Heart right ventricle (tissue), 16 donors: ENCODE measurements at regions not wholly inside any gene's neighbourhood (a gene's known extent, or its start where the extent isn't known, plus 50 kb on each side); places are given as distances from the start of the nearest gene placed in this dataset.

ENCODE experiments used
- ATAC-seq, 8 donors: fragments of 200-7000 bp; cut with Tn5 transposase; one replicate each; pipeline ENCODE4 v1.9.1; 2020; ENCODE audit warnings: mild to moderate bottlenecking in 8 of 8, moderate library complexity in 8 of 8, moderate number of reproducible peaks in 1 of 8
- DNase-seq, 2 donors: peaks; one replicate each; pipeline ENCODE4 v3.0.0-alpha.2; 2020
- H3K27ac ChIP-seq, 10 donors: fragments of 200-600 bp; sonication (generic) in 2 of 10; one replicate each; pipeline versions ENCODE4 v1.5.0 to v1.8.0; 2020 to 2022; ENCODE audit warnings: mild to moderate bottlenecking in 3 of 10
- H3K27me3 ChIP-seq, 7 donors: fragments of 200-600 bp; one replicate each; pipeline ENCODE4 v1.8.0; 2021 to 2022; ENCODE audit warnings: mild to moderate bottlenecking in 2 of 7
- H3K36me3 ChIP-seq, 9 donors: fragments of 200-600 bp; sonication (generic) in 1 of 9; one replicate each; pipeline versions ENCODE4 v1.5.0 to v1.8.0; 2020 to 2022; ENCODE audit warnings: mild to moderate bottlenecking in 2 of 9
- H3K4me1 ChIP-seq, 9 donors: fragments of 200-600 bp; sonication (generic) in 1 of 9; one replicate each; pipeline versions ENCODE4 v1.5.0 to v1.8.0; 2020 to 2022; ENCODE audit warnings: mild to moderate bottlenecking in 4 of 9
- H3K4me3 ChIP-seq, 10 donors: fragments of 200-600 bp; sonication (generic) in 2 of 10; one replicate each; pipeline versions ENCODE4 v1.5.0 to v1.8.0; 2020 to 2022; ENCODE audit warnings: mild to moderate bottlenecking in 7 of 10, moderate library complexity in 2 of 10
- H3K9me3 ChIP-seq, 11 donors: fragments of 200-600 bp in 10 of 11; sonication (generic) in 2 of 11; one replicate each; pipeline versions ENCODE4 v1.5.0 to v1.8.0; 2013 to 2022; ENCODE audit warnings: mild to moderate bottlenecking in 2 of 11, control low read depth in 1 of 11, moderate library complexity in 1 of 11
- whole genome bisulfite sequencing, 2 donors: extraction: QIAGEN DNeasy Blood & Tissue Kit; methylation state at CpG; one replicate each; pipeline ENCODE4 v1.1.7; 2013; ENCODE audit warnings: inconsistent platforms in 1 of 2; 5-methylcytosine and 5-hydroxymethylcytosine counted together
- intact Hi-C, 10 donors: fragments of 100-400 bp; cut with DNase I; formaldehyde crosslinking; loops; one replicate each; pipeline versions ENCODE4 v1.11.1 to v1.14.2; 2022
- TF ChIP-seq, protein P1 (sequence below), 9 donors: fragments of 200-600 bp; sonication (generic) in 2 of 9; IDR thresholded peaks; one replicate each; pipeline versions ENCODE4 v1.5.0 to v1.8.0; 2021 to 2022; ENCODE audit warnings: antibody characterized with exemption in 9 of 9, mild to moderate bottlenecking in 5 of 9, moderate library complexity in 1 of 9
- donor health status: Arrhythmogenic right ventricular cardiomyopathy.
- donor health status: ischemic (EF 13 %, LVEDD 7.1; RV severe dilation, severe dysfunction).
- donor health status: healthy with polysubstance abuse.
- donor health status: DM: no; HTN: yes; CAD: no.
- donor health status: DM: no; HTN: no; CAD: no.
- donor health status: ischemic (EF 25% LVEDD 6.9; RV normal size, moderate dysfunction).
- donor health status: ischemic (EF 25% LVEDD 5.7; RV mildly dilated, moderate dysfunction).
- donor health status: healthy.
- donor health status: DM: yes; HTN: yes; CAD: no.
- donor health status: Ischemic cardiomyopathy.
- donor health status: ischemic (EF 35%, LVEDD 5.7; RV mildly dilated, moderate dysfunction).
- donor health status: nonischemic (EF 11% LVEDD 7.7; RV severe dilation, severe dysfunction).
- donor health status: DM: yes; HTN: yes; CAD: no.
- donor health status: PGD.
- donor health status: ischemic (EF 29% LVEDD 5.4; RV normal size, mild dysfunction).
- donor health status: nonischemic (EF 23%, LVEDD 6.1; RV moderate dilation, normal function).

DNA sequence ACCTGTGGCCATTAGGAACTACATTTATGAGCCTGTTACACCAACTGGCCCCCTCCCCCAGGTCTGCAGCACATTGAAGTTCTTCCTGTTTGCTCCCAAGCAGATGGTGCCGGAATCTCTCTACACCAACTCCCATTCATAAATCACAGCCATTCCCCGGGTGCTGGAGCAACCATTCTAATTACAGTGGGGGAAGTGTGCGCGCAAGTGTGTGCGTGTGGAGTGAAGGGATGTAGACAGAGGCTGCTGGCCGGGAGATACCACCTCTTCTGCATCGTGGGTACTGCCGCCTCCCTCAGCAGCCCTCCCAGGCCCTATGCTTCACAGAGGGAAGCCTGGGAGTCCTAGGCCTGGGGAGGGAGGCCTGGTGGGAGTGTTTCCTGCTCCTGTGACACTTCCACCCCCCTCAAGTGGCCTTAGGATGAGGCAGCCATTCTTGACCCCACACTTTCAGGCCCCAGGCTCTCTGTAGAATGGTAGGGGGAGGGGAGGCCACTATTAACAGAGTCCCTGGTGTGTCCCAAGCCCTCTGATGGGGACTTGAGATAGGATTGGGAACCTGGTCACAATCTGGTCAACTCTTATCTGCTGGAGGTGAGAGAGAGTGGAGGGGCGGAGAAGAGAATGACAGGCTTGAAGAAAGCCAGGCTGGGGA is 69.1 kb downstream of the MAGEF1 start:
- TF ChIP-seq, protein P1, sequence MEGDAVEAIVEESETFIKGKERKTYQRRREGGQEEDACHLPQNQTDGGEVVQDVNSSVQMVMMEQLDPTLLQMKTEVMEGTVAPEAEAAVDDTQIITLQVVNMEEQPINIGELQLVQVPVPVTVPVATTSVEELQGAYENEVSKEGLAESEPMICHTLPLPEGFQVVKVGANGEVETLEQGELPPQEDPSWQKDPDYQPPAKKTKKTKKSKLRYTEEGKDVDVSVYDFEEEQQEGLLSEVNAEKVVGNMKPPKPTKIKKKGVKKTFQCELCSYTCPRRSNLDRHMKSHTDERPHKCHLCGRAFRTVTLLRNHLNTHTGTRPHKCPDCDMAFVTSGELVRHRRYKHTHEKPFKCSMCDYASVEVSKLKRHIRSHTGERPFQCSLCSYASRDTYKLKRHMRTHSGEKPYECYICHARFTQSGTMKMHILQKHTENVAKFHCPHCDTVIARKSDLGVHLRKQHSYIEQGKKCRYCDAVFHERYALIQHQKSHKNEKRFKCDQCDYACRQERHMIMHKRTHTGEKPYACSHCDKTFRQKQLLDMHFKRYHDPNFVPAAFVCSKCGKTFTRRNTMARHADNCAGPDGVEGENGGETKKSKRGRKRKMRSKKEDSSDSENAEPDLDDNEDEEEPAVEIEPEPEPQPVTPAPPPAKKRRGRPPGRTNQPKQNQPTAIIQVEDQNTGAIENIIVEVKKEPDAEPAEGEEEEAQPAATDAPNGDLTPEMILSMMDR (IDR thresholded peaks at IDR 0.05): no peak

DNA sequence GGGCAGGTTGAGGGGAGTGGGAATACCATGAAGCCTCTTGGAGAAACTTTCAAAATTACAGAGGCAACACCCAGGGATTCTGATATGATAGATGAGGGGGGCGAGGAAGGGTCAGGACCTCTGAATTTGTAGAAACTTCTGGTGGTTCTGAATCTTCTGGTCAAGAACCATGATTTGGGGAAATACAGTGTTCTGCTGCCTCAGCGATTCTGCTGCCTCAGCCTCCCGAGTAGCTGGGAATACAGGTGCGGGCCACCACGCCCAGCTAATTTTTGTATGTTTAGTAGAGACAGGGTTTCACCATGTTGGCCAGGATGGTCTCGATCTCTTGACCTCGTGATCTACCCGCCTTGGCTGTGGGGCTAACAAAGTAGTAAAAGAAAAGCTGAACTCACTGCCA is 70.4 kb downstream of the MAGEF1 start:
- DNase-seq: no peak
- Histone ChIP-seq H3K4me1 (peaks cover 0 to 30% (median 0%) of the 10 kb centered on the region in 9 donors), H3K4me3 (no peak overlapping the region), H3K9me3 (no peaks in the 10 kb centered on the region), H3K27ac (no peak overlapping the region), H3K36me3 (no peaks in the 10 kb centered on the region), H3K27me3 (no peaks in the 10 kb centered on the region)
- ATAC-seq: no peak
- intact Hi-C loops: no loop called here
- 97 to 99% methylated on average over 8 of the region's 8 CpGs for WGBS, 2 donors
- TF ChIP-seq, protein P1 (IDR thresholded peaks at IDR 0.05): no peak

More for the DNA sequence above, 69.1 kb downstream of the MAGEF1 start:
- intact Hi-C loops: no loop called here
- Histone ChIP-seq H3K4me1 (peaks cover 0 to 16% (median 0%) of the 10 kb centered on the region in 9 donors), H3K27ac (no peak overlapping the region), H3K36me3 (no peaks in the 10 kb centered on the region), H3K9me3 (no peaks in the 10 kb centered on the region), H3K4me3 (no peak overlapping the region), H3K27me3 (no peaks in the 10 kb centered on the region)
- DNase-seq: no peak
- no peak for ATAC-seq
- WGBS, 2 donors: 72 to 77% methylated on average over 9 of the region's 9 CpGs

DNA sequence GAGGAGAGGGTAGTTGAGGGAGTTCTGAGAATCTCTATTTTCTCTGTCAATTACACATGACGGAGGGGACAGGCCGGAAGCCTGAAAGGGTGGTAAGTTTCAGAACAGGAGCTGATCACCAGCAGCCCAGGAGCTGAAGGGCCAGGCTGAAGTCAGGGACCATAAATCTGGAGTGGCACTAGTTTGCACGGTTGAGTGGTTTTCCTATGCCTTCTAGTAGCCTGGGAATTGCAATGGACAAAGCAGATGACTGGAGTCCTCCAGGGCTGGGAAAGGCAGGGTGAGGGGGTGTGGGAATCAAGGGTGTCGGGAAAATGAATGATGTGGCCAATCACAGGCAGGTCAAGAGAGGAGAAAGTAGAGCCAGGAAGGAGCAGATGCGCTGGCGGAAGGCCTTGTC is 72.5 kb downstream of the MAGEF1 start:
- Histone ChIP-seq H3K9me3 (no peaks in the 10 kb centered on the region), H3K27me3 (peaks cover 0 to 6% (median 0%) of the 10 kb centered on the region in 7 donors), H3K27ac (no peak overlapping the region), H3K4me1 (peaks cover 0 to 45% (median 10%) of the 10 kb centered on the region in 9 donors), H3K4me3 (no peak overlapping the region), H3K36me3 (no peaks in the 10 kb centered on the region)
- intact Hi-C loops: no loop called here
- WGBS, 2 donors: 96 to 100% methylated on average over 6 of the region's 6 CpGs
- TF ChIP-seq, protein P1 (IDR thresholded peaks at IDR 0.05): no peak
- DNase-seq: no peak
- ATAC-seq: no peak

DNA sequence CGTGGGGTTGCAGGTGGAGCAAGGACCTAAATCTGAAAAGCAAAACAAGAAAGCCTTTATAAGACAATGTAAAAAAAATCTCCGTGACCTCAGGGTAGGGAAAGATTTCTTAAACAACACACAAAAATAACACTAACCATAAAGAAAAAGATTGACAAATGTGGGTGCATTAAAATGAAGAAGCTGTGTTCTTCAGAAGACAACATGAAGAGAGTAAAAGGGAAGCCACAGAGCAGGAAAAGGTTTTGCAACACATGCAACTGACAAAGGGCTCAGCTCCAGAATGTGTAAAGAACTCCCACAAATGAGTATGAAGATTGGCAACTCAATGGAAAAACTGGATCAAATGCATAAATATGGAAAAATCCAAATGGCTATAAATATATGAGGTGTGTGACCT is 74.2 kb downstream of the MAGEF1 start:
- DNase-seq: no peak
- peaks cover 0 to 6% (median 0%) of the 10 kb centered on the region in 7 donors for H3K27me3 ChIP-seq
- no peak overlapping the region for H3K4me3 ChIP-seq
- H3K4me1 ChIP-seq: peaks cover 0 to 45% (median 10%) of the 10 kb centered on the region in 9 donors
- intact Hi-C loops: no loop called here
- peak overlapping the region in 1 of 10 donors; percentile 22 for H3K27ac ChIP-seq
- 93 to 96% methylated on average over 2 of the region's 2 CpGs for WGBS, 2 donors
- H3K36me3 ChIP-seq: no peaks in the 10 kb centered on the region
- TF ChIP-seq, protein P1 (IDR thresholded peaks at IDR 0.05): no peak
- ATAC-seq: no peak
- no peaks in the 10 kb centered on the region for H3K9me3 ChIP-seq
